ENCODE measurements at regions not wholly inside any gene's neighbourhood (a gene's known extent, or its start where the extent isn't known, plus 50 kb on each side); places are given as distances from the start of the nearest gene placed in this dataset.
"Not testable (repeated sequence)": the region's sequence is repeated elsewhere in the genome, so short reads cannot be mapped to it uniquely, and the experiment has no call there.

- no peak for DNase-seq
Measured at GRCh38 chr20:30484009-30484748, 773.3 kb upstream of the DEFB115 start.

- no peak for DNase-seq
Measured at GRCh38 chr20:30484749-30485070, 772.8 kb upstream of the DEFB115 start.

GRCh38 chr20:30485331-30486102, 771.9 kb upstream of the DEFB115 start:
- no peak for DNase-seq

GRCh38 chr20:30486103-30486478, 771.4 kb upstream of the DEFB115 start:
- no peak for DNase-seq

GRCh38 chr20:30487461-30487860, 770.0 kb upstream of the DEFB115 start:
- not testable (repeated sequence) for DNase-seq

GRCh38 chr20:30487947-30488926, 769.2 kb upstream of the DEFB115 start:
- no peak for DNase-seq

GRCh38 chr20:30488941-30489613, 768.4 kb upstream of the DEFB115 start:
- no peak for DNase-seq

GRCh38 chr20:30489614-30490003, 767.9 kb upstream of the DEFB115 start:
- DNase-seq = no peak

GRCh38 chr20:30491016-30491415, 766.4 kb upstream of the DEFB115 start:
- DNase-seq = no peak

GRCh38 chr20:30496656-30497055, 760.8 kb upstream of the DEFB115 start:
- DNase-seq = not testable (repeated sequence)

- not testable (repeated sequence) for DNase-seq
Measured at GRCh38 chr20:30497191-30497590, 760.3 kb upstream of the DEFB115 start.

GRCh38 chr20:30499123-30499522, 758.3 kb upstream of the DEFB115 start:
- DNase-seq = no peak

GRCh38 chr20:30499716-30500446, 757.6 kb upstream of the DEFB115 start:
- not testable (repeated sequence) for DNase-seq

GRCh38 chr20:30500447-30500820, 757.0 kb upstream of the DEFB115 start:
- DNase-seq = peak; percentile 48

GRCh38 chr20:30500829-30501440, 756.5 kb upstream of the DEFB115 start:
- no peak for DNase-seq

- no peak for DNase-seq
Measured at GRCh38 chr20:30502670-30503069, 754.8 kb upstream of the DEFB115 start.

- not testable (repeated sequence) for DNase-seq
Measured at GRCh38 chr20:30503204-30503603, 754.3 kb upstream of the DEFB115 start.

- DNase-seq = no peak
Measured at GRCh38 chr20:30503992-30504570, 753.4 kb upstream of the DEFB115 start.

- DNase-seq = no peak
Measured at GRCh38 chr20:30505566-30505965, 751.9 kb upstream of the DEFB115 start.

- no peak for DNase-seq
Measured at GRCh38 chr20:30506100-30506499, 751.4 kb upstream of the DEFB115 start.

GRCh38 chr20:30508382-30508781, 749.1 kb upstream of the DEFB115 start:
- not testable (repeated sequence) for DNase-seq

Measured in NCI-H526 treated with DMSO at 0.1 percent for 48 hours (cell line).